ENCODE measurements at regions not wholly inside any gene's neighbourhood (a gene's known extent, or its start where the extent isn't known, plus 50 kb on each side); places are given as distances from the start of the nearest gene placed in this dataset.

DNA sequence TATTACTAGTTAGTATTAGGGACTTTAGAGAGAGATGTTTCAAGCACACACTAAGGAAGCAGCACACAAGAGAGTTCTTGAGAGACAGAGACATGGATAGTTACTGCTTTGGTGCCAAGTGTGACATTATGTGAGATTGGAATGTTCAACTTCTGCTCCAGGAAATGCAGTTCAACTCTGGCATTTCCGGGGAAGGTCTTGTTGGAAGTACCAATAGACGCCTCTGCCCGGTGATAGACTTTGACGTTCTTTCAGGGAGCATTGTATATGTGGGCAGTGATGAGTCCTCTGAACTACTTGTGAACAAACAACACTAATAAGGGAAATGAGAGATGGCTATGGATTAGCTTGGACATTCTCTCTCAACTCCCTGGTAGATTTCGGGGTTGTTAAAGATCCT lies 638.1 kb upstream of the BOD1L1 start:
- Mint-ChIP-seq H3K27ac (ENCODE audit: low read depth) (no peak overlapping the region), H3K9me3 (no peaks in the 10 kb centered on the region), H3K27me3 (no peaks in the 10 kb centered on the region), H3K4me3 (no peak overlapping the region), H3K36me3 (ENCODE audit: insufficient read depth) (peaks cover 2% of the 10 kb centered on the region), H3K4me1 (no peaks in the 10 kb centered on the region)
- DNase-seq (ENCODE audit: low spot score in 2 of 2) = no peak
- no peak for ATAC-seq (replicated peaks; ENCODE audit: extremely low read depth, poor library complexity, severe bottlenecking)

DNA sequence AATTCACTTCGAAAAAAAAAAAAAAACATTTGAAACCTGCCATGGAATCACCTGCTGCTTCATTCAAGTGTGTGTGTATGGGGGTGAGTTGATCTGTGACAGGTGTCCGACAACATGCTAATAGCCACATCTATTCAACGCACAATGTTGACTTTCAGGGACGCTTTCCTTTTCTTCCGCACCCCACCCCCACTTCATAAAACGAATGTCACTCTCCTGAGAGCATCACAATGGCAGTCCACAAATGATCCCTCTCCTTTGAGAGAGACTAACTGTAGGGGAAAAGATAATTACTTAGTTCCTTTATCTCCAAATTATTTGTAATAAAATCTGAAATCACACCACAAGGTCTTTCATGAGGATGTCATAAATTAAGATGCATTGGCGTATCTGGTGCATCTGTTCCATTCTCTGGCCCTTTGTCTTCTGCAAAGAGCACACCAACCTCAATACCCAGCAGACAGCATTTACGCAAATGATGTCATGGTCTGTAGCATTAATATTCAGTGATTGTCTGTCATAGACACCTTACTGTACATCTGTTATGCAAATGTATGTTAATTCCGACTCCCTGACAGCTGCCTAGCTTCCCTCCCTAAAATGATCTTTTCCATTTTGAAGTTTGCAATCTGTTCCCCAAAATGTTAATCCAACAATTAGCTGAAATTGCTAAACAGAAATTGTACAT lies 640.0 kb upstream of the BOD1L1 start:
- Mint-ChIP-seq H3K27me3 (no peaks in the 10 kb centered on the region), H3K4me1 (no peaks in the 10 kb centered on the region), H3K27ac (ENCODE audit: low read depth) (no peak overlapping the region), H3K4me3 (no peak overlapping the region), H3K9me3 (peaks cover 4% of the 10 kb centered on the region), H3K36me3 (ENCODE audit: insufficient read depth) (peaks cover 2% of the 10 kb centered on the region)
- ATAC-seq (replicated peaks; ENCODE audit: extremely low read depth, poor library complexity, severe bottlenecking) = no peak
- no peak for DNase-seq (ENCODE audit: low spot score in 2 of 2)

DNA sequence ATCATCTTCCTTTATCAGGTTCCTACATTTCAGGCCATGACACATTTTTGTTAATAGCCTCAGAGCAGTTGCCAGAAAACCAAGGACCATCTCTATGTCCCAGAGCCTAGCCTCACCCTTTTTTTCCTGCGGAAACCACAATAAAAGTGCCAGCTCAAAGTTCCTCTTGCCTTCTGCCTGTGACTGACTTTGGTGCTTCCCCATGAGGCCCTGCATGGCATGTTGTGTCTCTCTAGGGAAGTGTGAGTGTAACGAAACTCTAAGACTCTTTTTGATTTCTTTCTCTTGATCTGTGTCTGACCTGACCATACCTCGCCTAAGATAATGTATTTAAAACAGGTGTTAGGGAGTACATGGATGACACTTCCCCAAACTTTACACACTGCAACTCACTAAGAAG lies 642.3 kb upstream of the BOD1L1 start:
- no peaks in the 10 kb centered on the region for H3K4me1 Mint-ChIP-seq
- no peak for ATAC-seq (replicated peaks; ENCODE audit: extremely low read depth, poor library complexity, severe bottlenecking)
- peaks cover 4% of the 10 kb centered on the region for H3K9me3 Mint-ChIP-seq
- peaks cover 2% of the 10 kb centered on the region for H3K36me3 Mint-ChIP-seq (ENCODE audit: insufficient read depth)
- H3K27me3 Mint-ChIP-seq = no peaks in the 10 kb centered on the region
- no peak overlapping the region for H3K4me3 Mint-ChIP-seq
- H3K27ac Mint-ChIP-seq (ENCODE audit: low read depth) = no peak overlapping the region
- DNase-seq (ENCODE audit: low spot score in 2 of 2) = no peak

DNA sequence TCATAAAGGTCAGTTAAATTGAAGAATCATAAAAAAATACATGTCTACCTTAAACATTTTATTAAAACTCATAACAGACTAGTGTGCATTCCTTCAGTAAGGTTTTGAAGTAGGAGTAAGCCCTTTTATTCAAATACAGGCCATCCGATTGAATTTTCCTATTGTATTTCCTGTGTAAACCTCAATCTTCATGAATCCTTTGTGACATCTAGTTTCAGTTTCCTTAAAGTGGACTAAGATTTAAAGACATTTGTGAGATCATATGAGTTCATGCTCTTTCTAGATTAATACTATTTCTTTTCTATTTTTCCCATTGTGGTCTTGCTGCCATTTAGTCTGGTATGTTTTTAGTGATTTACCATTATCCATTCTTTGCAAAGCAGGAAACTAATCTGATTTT lies 644.7 kb upstream of the BOD1L1 start:
- Mint-ChIP-seq H3K4me1 (no peaks in the 10 kb centered on the region), H3K36me3 (ENCODE audit: insufficient read depth) (no peaks in the 10 kb centered on the region), H3K27ac (ENCODE audit: low read depth) (no peak overlapping the region), H3K4me3 (no peak overlapping the region), H3K27me3 (no peaks in the 10 kb centered on the region), H3K9me3 (peaks cover 20% of the 10 kb centered on the region)
- ATAC-seq (replicated peaks; ENCODE audit: extremely low read depth, poor library complexity, severe bottlenecking) (no peak), DNase-seq (ENCODE audit: low spot score in 2 of 2) (no peak)

DNA sequence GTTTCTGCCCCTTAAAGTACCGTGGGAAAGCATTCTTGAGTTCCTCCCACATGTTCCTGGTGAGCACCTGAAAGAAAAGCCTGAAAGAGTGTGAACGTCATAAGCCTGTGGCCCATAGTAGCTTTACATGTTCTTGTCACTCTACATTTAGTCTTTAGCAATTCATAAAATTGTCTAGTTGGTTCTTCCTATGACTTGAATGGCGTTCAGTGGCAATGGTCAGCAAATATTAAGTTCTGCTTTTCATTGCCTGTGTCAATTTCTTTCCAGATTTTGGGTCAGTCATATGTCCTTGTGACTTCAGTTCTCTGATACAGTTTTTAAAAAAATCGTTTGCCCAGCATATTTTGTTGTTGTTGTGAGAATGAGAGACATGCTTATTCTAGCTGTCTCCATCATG lies 650.0 kb upstream of the BOD1L1 start:
- H3K27ac Mint-ChIP-seq (ENCODE audit: low read depth) = no peak overlapping the region
- H3K4me1 Mint-ChIP-seq = no peaks in the 10 kb centered on the region
- no peaks in the 10 kb centered on the region for H3K27me3 Mint-ChIP-seq

DNA sequence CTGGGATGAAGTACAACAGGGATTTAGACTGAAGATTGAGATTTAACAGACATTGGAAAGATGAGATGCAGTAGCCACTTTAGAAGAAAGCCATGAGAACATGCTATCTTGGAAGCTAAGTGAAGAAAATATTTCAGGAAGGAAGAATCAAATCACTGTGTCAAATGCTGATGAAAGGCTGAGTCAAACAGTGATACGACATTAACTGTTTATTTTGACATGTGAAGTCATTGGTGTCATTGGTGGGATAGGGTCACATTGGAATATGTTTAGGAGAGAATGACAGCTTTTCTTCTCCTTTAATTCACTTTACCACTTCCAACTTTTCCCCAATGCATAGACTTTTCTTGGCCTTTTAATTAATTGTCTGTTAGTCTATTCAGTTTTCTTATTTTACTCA lies 653.0 kb upstream of the BOD1L1 start:
- ATAC-seq (replicated peaks; ENCODE audit: extremely low read depth, poor library complexity, severe bottlenecking) (no peak), DNase-seq (ENCODE audit: low spot score in 2 of 2) (no peak)
- Mint-ChIP-seq H3K9me3 (peaks cover 8% of the 10 kb centered on the region), H3K27me3 (no peaks in the 10 kb centered on the region), H3K4me1 (no peaks in the 10 kb centered on the region), H3K27ac (ENCODE audit: low read depth) (no peak overlapping the region), H3K36me3 (ENCODE audit: insufficient read depth) (no peaks in the 10 kb centered on the region), H3K4me3 (no peak overlapping the region)

More for the DNA sequence above, 650.0 kb upstream of the BOD1L1 start:
- Mint-ChIP-seq H3K36me3 (ENCODE audit: insufficient read depth) (no peaks in the 10 kb centered on the region), H3K9me3 (peaks cover 16% of the 10 kb centered on the region), H3K4me3 (no peak overlapping the region)
- DNase-seq (ENCODE audit: low spot score in 2 of 2) = no peak
- ATAC-seq (replicated peaks; ENCODE audit: extremely low read depth, poor library complexity, severe bottlenecking) = no peak

DNA sequence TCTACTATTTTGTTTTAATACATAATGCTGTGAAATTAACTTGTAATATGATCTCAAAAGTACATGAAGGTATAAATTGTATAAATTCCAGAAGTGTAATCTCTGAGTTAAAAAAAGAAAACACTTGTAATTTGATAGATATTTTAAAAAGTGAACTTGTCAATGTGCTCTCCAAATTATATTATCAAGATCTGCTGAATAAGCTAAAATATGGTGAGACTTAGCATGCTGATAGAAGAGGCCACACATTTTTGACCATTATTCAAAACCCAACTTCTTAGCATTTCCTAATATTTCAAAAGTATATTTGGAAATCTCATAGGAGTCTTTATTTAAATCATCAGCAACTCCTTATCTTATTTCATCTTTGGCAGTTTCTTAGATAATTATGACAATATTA lies 657.1 kb upstream of the BOD1L1 start:
- no peak for ATAC-seq (replicated peaks; ENCODE audit: extremely low read depth, poor library complexity, severe bottlenecking)
- Mint-ChIP-seq H3K9me3 (peaks cover 6% of the 10 kb centered on the region), H3K36me3 (ENCODE audit: insufficient read depth) (no peaks in the 10 kb centered on the region)

DNA sequence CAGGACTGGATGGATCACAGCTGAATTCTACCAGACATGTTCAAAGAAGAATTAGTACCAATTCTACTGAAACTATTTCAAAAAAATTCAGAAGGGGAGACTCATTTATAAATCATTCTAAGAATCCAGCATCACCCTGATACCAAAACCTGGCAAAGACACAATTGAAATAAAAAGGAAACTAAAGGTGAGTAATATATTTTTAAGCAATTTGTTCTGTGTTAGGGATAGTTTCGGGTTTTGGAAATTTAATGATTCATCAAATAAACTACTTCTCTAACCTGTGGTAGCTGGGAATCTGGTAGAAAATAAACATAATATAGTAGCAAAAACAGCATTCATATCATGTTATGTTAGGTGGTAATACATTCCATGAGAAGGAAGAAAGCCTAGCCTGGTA lies 662.2 kb upstream of the BOD1L1 start:
- Mint-ChIP-seq H3K9me3 (peaks cover 18% of the 10 kb centered on the region), H3K4me1 (no peaks in the 10 kb centered on the region), H3K4me3 (no peak overlapping the region), H3K27ac (ENCODE audit: low read depth) (no peak overlapping the region), H3K36me3 (ENCODE audit: insufficient read depth) (no peaks in the 10 kb centered on the region), H3K27me3 (no peaks in the 10 kb centered on the region)
- DNase-seq (ENCODE audit: low spot score in 2 of 2) (no peak), ATAC-seq (replicated peaks; ENCODE audit: extremely low read depth, poor library complexity, severe bottlenecking) (no peak)

More for the DNA sequence above, 657.1 kb upstream of the BOD1L1 start:
- Mint-ChIP-seq H3K27me3 (no peaks in the 10 kb centered on the region), H3K4me1 (no peaks in the 10 kb centered on the region), H3K27ac (ENCODE audit: low read depth) (no peak overlapping the region), H3K4me3 (no peak overlapping the region)
- DNase-seq (ENCODE audit: low spot score in 2 of 2) = no peak

DNA sequence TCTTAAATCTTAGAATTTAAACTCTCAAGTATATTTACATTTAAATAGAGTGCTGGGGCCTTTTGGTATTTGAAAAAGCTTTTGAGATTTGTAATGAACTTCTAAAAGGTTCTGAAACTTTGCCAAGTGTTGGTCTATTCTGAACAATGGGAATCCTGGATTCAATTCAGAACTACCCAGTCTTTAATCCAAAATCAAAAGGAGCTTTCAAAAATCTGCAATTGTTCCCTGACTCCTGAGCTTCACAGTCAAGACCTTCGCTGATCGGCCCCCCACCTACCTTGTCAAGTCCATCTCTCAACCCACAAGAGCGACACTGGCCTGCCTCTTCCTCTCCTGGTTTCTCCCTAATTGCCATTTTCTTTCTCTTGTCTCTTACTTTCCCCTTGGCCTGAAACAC lies 666.1 kb upstream of the BOD1L1 start:
- H3K9me3 Mint-ChIP-seq = peaks cover 21% of the 10 kb centered on the region
- no peak overlapping the region for H3K4me3 Mint-ChIP-seq
- no peaks in the 10 kb centered on the region for H3K4me1 Mint-ChIP-seq
- no peaks in the 10 kb centered on the region for H3K36me3 Mint-ChIP-seq (ENCODE audit: insufficient read depth)
- no peak for DNase-seq (ENCODE audit: low spot score in 2 of 2)
- ATAC-seq (replicated peaks; ENCODE audit: extremely low read depth, poor library complexity, severe bottlenecking) = no peak
- no peaks in the 10 kb centered on the region for H3K27me3 Mint-ChIP-seq
- H3K27ac Mint-ChIP-seq (ENCODE audit: low read depth) = no peak overlapping the region

DNA sequence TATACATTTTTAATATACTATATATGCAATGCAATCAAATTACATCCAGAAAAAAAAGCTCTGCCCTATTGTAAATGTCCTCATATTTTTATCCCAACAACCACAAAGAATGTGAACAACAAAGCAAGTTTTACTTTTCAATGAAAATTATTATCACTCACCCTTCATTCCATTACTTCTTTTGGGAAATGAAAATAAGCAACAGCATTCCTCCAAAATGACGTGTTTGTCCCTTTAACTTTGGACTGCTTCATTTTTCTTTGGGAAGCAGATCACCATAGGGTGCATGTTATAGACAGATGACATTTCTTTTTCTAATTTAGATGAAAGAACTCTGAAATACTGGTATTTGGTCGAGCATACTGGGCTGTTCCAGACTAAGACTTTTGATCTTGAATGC lies 667.1 kb upstream of the BOD1L1 start:
- DNase-seq (ENCODE audit: low spot score in 2 of 2) (no peak), ATAC-seq (replicated peaks; ENCODE audit: extremely low read depth, poor library complexity, severe bottlenecking) (no peak)
- no peak overlapping the region for H3K4me3 Mint-ChIP-seq
- no peaks in the 10 kb centered on the region for H3K27me3 Mint-ChIP-seq
- H3K27ac Mint-ChIP-seq (ENCODE audit: low read depth) = no peak overlapping the region
- peaks cover 20% of the 10 kb centered on the region for H3K9me3 Mint-ChIP-seq
- no peaks in the 10 kb centered on the region for H3K36me3 Mint-ChIP-seq (ENCODE audit: insufficient read depth)
- no peaks in the 10 kb centered on the region for H3K4me1 Mint-ChIP-seq

DNA sequence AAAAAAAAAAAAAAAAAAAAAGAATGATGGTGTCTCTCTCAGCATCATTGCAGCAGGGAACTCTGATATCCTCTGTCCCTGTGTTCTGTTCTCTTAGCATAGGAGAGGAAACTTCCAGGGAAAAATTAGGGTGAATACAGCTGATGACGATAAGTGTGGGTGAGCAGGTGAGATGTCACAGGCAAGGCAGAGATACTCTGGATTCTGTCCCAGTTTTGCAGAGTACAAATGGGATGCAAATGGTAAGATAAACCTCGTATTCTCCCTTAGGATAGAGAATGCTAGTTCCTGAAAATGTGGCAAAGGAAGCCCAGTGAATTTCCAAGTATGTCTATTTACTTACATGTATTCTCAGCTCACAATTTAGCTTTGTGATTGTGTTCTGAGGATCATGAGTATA lies 671.6 kb upstream of the BOD1L1 start:
- ATAC-seq (replicated peaks; ENCODE audit: extremely low read depth, poor library complexity, severe bottlenecking) (no peak), DNase-seq (ENCODE audit: low spot score in 2 of 2) (no peak)
- H3K36me3 Mint-ChIP-seq (ENCODE audit: insufficient read depth) = no peaks in the 10 kb centered on the region
- no peaks in the 10 kb centered on the region for H3K27me3 Mint-ChIP-seq
- peaks cover 9% of the 10 kb centered on the region for H3K9me3 Mint-ChIP-seq
- H3K4me3 Mint-ChIP-seq = no peak overlapping the region
- no peak overlapping the region for H3K27ac Mint-ChIP-seq (ENCODE audit: low read depth)
- no peaks in the 10 kb centered on the region for H3K4me1 Mint-ChIP-seq

DNA sequence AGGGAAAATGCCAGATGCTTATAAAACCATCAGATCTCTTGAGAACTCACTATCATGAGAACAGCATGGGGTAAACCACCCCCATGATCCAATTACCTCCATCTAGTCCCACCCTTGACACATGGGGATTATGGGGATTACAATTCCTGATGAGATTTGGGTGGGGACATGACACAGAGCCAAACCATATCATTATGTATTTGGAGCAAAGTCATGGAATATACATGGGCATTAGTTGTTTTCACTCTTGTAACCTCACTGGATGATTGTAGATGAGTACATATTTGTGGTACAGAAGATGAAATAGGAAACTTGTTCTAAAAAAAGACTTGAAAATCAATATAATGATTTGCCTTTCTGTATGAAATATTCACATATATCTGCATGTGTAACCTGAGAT lies 674.5 kb upstream of the BOD1L1 start:
- DNase-seq (ENCODE audit: low spot score in 2 of 2) = no peak
- no peak overlapping the region for H3K4me3 Mint-ChIP-seq
- no peaks in the 10 kb centered on the region for H3K36me3 Mint-ChIP-seq (ENCODE audit: insufficient read depth)
- H3K4me1 Mint-ChIP-seq = no peaks in the 10 kb centered on the region
- H3K9me3 Mint-ChIP-seq = peaks cover 2% of the 10 kb centered on the region
- H3K27ac Mint-ChIP-seq (ENCODE audit: low read depth) = no peak overlapping the region
- ATAC-seq (replicated peaks; ENCODE audit: extremely low read depth, poor library complexity, severe bottlenecking) = no peak
- H3K27me3 Mint-ChIP-seq = no peaks in the 10 kb centered on the region

DNA sequence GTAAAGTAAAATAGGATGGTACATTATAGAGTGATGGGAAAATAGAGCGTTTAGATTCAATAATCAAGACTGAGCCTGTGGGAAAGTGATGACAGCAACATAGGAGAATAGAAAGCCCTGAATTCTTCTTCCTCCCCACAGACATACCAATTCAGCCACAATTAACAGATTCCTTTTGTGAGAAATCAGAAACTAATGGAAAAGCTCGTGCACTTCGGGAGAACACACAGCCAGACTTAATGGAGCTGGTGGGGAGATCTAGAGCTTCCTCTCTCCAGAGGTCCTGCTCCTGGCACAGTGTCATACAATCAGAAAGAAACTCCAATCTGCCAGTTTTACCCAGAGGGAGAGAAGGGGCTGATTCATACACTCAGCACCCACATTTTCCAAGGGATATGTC lies 676.3 kb upstream of the BOD1L1 start:
- no peak overlapping the region for H3K27ac Mint-ChIP-seq (ENCODE audit: low read depth)
- H3K4me1 Mint-ChIP-seq = no peaks in the 10 kb centered on the region
- H3K4me3 Mint-ChIP-seq = no peak overlapping the region
- H3K27me3 Mint-ChIP-seq = no peaks in the 10 kb centered on the region
- no peaks in the 10 kb centered on the region for H3K9me3 Mint-ChIP-seq
- DNase-seq (ENCODE audit: low spot score in 2 of 2) (no peak), ATAC-seq (replicated peaks; ENCODE audit: extremely low read depth, poor library complexity, severe bottlenecking) (no peak)
- H3K36me3 Mint-ChIP-seq (ENCODE audit: insufficient read depth) = no peaks in the 10 kb centered on the region

DNA sequence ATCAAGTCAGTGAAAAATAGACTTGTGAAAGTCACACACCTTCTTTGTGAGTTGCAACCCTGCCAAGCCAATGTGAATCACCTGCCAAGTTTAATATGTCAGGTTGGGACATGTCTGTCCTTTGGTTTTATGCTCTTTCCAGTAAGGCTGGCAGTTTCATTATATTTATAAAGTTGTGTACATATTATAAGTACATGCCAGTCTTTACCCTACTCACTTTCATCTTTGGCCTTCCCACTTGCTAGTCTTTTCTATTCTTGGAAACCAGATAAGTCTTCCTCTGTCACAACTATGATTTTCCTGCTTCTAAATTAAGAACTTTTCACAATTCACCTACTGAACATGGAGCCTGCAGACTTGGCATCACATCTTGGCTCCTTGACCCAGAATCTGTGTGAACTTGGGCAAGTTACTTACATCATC lies 680.7 kb upstream of the BOD1L1 start:
- Mint-ChIP-seq H3K36me3 (ENCODE audit: insufficient read depth) (no peaks in the 10 kb centered on the region), H3K27me3 (no peaks in the 10 kb centered on the region), H3K4me3 (no peak overlapping the region), H3K27ac (ENCODE audit: low read depth) (no peak overlapping the region), H3K9me3 (peaks cover 11% of the 10 kb centered on the region), H3K4me1 (no peaks in the 10 kb centered on the region)
- DNase-seq (ENCODE audit: low spot score in 2 of 2) (no peak), ATAC-seq (replicated peaks; ENCODE audit: extremely low read depth, poor library complexity, severe bottlenecking) (no peak)

All from central memory CD8-positive, alpha-beta T cell (primary cell).